ENCODE measurements at regions not wholly inside any gene's neighbourhood (a gene's known extent, or its start where the extent isn't known, plus 50 kb on each side); places are given as distances from the start of the nearest gene placed in this dataset.

- DNase-seq (ENCODE audit: low read depth), result no peak
These were observed 59.6 kb downstream of the OLIG3 start for GRCh38 chr6:137434640-137435039.

GRCh38 chr6:137432054-137432611, 62.1 kb downstream of the OLIG3 start:
- DNase-seq (ENCODE audit: low read depth), result no peak

GRCh38 chr6:137430954-137431353, 63.2 kb downstream of the OLIG3 start:
- no peak for DNase-seq (ENCODE audit: low read depth)

GRCh38 chr6:137427656-137428290, 66.4 kb downstream of the OLIG3 start:
- DNase-seq (ENCODE audit: low read depth), result no peak

GRCh38 chr6:137426007-137426689, 68.0 kb downstream of the OLIG3 start:
- no peak for DNase-seq (ENCODE audit: low read depth)

- DNase-seq (ENCODE audit: low read depth), result no peak
These were observed 69.9 kb downstream of the OLIG3 start for GRCh38 chr6:137424251-137424650.

GRCh38 chr6:137423451-137424168, 70.6 kb downstream of the OLIG3 start:
- no peak for DNase-seq (ENCODE audit: low read depth)

- DNase-seq (ENCODE audit: low read depth), result no peak
These were observed 76.8 kb downstream of the OLIG3 start for GRCh38 chr6:137417396-137417795.

GRCh38 chr6:137416376-137417109, 77.7 kb downstream of the OLIG3 start:
- DNase-seq (ENCODE audit: low read depth), result no peak

- DNase-seq (ENCODE audit: low read depth), result no peak
These were observed 78.4 kb downstream of the OLIG3 start for GRCh38 chr6:137415834-137416190.

- DNase-seq (ENCODE audit: low read depth), result peak; percentile 34
These were observed 78.9 kb downstream of the OLIG3 start for GRCh38 chr6:137415127-137415833.

GRCh38 chr6:137414599-137414998, 79.6 kb downstream of the OLIG3 start:
- DNase-seq (ENCODE audit: low read depth), result no peak

GRCh38 chr6:137413482-137413881, 80.7 kb downstream of the OLIG3 start:
- DNase-seq (ENCODE audit: low read depth), result no peak

GRCh38 chr6:137412562-137412961, 81.6 kb downstream of the OLIG3 start:
- DNase-seq (ENCODE audit: low read depth), result no peak

- DNase-seq (ENCODE audit: low read depth), result no peak
These were observed 84.9 kb downstream of the OLIG3 start for GRCh38 chr6:137409266-137409777.

GRCh38 chr6:137407816-137408215, 86.4 kb downstream of the OLIG3 start:
- DNase-seq (ENCODE audit: low read depth), result no peak

GRCh38 chr6:137405806-137406205, 88.4 kb downstream of the OLIG3 start:
- DNase-seq (ENCODE audit: low read depth), result no peak

- no peak for DNase-seq (ENCODE audit: low read depth)
These were observed 90.3 kb downstream of the OLIG3 start for GRCh38 chr6:137403855-137404254.

GRCh38 chr6:137403443-137403842, 90.8 kb downstream of the OLIG3 start:
- DNase-seq (ENCODE audit: low read depth), result no peak

- DNase-seq (ENCODE audit: low read depth), result no peak
These were observed 92.0 kb downstream of the OLIG3 start for GRCh38 chr6:137402143-137402680.

GRCh38 chr6:137401088-137401487, 93.1 kb downstream of the OLIG3 start:
- no peak for DNase-seq (ENCODE audit: low read depth)

All from T-helper 22 cell (primary cell).